ENCODE measurements at regions not wholly inside any gene's neighbourhood (a gene's known extent, or its start where the extent isn't known, plus 50 kb on each side); places are given as distances from the start of the nearest gene placed in this dataset.

DNA sequence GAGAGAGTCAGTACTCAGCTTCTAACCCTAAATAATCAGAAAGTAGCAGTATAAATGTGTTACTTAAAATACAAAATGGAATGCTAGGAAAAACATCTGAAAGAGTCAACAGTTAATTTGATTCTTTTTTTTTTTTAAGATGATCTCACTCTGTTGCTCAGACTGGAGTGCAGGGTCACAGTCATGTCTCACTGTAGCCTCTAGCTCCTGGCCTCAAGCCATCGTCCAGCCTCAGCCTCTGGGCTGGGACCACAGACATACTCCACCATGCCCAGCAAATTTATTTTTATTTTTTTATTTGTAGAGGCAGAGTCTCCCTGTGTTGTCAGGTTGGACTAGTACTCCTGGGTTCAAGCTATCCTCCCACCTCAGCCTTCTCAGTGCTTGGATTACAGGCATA is 424.9 kb downstream of the IRX2 start:
- no peak for DNase-seq

DNA sequence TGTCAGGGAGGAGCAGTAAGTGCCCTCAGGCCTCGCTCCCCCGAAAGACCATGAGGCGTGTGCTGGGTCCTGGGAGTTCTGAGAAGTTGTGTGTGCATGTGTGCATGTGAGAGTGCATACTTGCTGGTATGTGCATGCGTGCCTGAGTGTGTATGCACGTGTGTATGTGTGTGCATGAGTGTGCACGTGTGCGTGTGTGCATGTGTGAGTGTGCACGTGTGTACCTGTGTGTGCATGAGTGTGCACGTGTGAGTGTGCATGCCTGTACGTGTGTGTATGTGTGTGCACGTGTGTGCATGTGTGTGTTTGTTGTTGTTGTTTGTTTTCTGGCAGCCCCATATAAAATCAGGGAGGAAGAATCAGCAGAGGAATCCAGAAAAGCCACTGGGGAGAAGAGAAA is 426.7 kb downstream of the IRX2 start:
- no peak for DNase-seq

DNA sequence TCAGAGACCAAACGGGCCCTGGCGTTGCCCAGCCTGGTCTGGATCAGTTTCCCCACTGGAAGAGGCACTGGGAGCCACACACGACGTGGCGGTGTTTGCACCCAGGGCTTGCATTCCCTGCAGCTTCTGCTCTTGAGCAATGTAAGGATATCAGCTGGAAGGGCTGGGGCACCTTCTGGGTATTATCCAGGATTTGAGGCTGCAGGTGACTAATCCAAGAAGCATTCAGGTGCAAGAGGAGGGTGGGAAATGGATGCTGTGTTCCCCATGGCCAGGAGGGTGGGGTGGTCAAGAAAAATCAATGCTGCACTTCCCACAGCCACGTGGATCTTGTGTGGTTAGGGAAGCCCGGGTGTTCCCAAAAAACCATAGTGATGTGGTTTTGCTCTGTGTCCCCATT is 430.9 kb downstream of the IRX2 start:
- no peak for DNase-seq

DNA sequence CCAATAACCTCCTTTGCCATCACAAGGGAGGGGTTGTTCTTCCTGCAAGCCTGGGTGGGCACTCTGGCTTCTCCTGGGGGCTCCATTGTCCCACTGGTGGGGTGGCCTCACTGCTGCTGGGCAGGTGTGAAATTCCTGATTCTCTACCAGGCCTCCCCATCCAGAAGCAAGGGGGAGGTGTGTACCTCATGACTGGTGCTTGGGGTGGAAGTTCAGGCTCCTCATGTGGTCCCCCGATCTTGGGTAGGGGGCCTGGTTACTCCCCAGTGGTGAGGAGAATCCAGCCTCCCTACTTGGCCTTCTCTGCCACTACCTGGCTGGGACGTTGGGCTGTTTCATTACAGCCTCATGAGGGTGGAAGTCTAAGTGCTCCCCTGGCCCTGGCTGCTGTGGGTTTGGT is 433.9 kb downstream of the IRX2 start:
- DNase-seq = no peak

DNA sequence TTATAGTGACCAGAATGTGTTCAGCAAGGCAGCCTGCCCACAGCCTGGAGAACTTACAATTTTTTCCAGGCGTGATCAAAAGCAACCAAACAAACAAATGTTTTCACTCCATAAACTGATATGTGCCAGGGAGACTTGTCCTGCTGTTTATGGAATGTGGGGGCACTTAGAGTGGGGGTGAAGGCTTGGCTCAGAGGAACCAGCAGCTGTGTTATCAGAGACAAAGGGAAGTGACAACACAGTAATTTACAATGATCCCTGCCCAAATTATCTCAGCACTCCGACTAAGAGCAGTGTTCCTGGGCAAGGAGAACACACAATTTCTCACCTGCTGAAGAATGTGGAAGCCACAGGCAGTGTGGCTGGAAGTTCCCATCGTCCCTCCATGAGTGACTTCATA is 429.1 kb upstream of the IRX4 start:
- no peak for DNase-seq

DNA sequence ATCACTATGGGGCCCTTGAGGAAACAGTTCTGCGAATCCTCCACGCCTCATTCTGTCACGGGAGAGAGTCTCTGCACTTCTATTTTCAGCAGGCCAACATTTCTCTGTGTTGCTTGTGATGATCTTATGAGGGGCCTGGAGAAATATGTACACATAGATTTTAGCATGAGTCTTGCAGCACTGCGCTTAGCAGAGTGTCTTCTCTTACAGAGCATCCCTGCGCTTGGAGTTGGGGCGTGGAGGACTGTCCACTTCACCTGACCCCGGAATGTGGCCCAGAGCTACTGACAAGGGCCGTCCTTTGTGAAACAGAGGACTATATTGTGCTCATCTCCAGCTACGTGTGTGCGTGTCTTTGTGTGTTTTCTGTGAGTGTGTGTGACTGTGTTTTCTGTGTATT is 428.2 kb upstream of the IRX4 start:
- no peak for DNase-seq

DNA sequence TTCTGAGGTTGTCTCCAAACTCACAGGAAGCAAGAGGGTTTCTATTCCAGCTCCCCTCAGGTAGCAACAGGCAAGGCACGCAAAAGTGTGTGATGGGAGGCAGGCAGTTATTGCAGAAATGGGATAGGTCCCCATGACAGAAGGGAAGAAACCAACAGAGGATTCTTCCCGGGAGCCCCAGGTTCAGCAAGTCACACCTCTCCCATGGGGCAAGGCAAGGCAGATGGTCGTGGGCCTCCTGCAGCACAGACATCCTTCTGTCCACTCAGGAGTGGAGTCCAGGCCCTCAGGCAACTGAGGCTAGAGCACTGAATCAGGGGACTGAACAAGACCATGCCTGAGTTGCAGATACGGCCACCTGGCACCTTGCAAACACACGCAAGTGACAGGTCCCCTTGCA is 424.9 kb upstream of the IRX4 start:
- DNase-seq = no peak

DNA sequence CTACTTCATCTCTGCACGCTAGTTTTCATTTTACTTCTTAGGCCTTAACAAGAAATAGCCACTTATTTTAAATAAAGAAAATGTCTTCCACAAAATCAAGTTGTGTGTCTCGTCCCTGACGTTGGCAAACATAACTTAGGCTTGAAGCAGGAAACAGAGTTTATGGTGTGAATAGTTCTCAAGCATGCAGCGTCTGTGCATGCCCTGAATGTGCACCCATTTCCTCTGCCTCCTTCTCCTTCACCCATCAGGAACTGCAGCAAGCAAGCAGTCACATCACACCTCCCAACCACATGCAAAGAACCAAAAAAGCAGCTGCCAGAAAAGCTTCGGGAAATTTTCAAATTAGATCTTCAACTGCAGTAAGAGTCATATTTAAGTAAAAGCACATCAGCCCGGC is 424.0 kb upstream of the IRX4 start:
- DNase-seq = no peak

DNA sequence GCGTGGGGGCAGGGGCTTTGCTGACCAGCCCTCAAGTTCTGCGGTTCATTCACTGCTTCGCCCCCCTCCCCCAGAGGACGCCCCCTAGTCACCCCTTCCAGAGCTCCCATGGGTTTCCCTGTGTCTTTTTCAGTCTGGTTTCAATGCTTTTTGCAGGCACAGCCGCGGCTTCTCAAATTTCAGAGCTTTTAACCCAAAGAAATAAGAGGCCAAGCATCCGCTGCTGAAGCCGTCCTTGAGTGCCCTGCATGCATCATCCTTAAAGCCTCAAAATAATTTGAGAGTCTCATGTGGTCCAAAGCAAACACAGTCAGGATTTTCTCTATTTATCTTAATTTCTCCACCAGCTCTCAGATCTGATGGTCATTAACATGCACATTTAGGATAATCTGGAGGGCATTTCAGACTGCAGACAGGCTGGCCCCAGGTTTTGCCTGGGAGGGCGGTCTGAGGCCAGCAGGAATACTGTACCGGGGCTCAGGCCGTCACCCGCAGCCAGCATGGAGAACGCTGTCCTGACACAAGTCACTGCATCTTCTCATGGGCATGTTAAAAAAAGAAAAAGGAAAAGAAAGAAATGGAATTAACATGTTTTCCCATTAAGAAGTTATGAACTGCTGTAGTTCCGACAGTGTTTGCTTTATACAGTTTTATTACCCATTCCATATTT is 420.8 kb upstream of the IRX4 start:
- no peak for DNase-seq

DNA sequence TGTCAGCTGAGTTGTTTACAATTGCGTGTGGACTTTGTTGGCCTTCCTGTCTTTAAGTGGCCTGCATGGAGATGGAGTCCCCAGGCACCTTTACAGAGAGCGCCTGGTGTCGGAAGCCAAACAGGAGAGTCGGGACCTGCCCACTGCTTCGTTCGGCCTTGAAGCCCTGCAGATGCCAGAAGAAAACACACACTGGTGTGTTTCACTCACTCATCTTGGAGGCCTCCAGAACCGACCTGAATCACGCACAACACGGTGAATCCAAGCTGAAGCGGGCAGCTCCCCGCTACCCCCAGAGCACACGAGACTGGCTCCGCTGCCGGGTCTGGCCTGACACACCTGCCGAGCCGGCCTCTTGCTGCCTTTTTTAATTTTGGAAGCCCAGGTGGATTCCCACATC is 419.4 kb upstream of the IRX4 start:
- DNase-seq = no peak

DNA sequence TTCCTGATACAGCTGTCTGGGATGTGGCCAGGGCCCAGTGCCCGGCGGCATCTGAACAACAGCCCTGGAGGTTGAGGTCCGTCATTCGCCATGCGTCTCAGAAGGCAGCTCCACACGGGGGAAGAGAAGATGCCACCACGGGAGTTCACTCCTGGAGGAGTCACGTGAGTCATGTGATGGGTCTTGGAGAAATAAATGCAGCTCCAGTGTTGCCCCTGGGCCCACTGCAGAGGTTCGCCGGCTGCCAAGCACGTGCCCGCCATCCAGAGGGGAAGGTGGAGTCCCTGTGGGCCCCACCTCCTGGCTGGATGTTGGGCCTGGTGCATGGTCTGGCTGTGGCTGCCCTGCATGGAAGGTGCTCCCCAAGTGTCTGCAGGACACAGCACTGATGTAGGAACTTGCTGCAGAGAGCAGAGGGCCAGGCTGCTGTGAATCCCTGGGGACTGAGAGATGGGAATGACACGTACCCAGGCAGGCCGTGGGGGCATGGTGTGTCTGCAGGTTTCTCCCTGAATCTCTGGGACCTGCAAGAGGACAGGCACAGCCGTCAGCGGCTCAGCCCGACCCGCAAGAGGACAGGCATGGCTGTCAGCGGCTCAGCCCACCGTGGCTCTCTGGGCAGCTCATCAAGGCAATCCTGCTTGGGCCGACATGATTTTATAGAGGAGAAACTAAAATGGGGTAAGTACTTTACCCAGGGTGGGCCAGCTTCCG is 418.3 kb upstream of the IRX4 start:
- no peak for DNase-seq

DNA sequence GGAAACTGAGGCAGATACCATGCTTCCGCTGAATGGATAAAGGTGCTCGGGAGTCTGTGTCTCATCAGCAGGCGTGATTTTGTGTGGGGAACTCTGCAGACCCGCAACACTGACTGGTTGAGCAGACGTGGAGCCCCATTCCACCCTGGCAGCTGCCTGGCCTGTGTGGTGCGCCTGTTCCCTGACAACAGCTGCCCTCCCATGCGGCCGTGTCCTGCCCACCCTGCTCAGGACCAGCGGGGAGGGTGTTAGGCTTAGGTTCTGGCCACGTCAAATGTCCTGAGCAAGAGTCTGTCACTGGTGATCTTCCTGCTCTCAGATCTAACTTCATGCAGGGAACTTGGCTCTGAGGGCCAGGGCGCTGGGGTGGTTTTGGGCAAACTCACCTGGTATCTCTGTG is 417.7 kb upstream of the IRX4 start:
- no peak for DNase-seq

DNA sequence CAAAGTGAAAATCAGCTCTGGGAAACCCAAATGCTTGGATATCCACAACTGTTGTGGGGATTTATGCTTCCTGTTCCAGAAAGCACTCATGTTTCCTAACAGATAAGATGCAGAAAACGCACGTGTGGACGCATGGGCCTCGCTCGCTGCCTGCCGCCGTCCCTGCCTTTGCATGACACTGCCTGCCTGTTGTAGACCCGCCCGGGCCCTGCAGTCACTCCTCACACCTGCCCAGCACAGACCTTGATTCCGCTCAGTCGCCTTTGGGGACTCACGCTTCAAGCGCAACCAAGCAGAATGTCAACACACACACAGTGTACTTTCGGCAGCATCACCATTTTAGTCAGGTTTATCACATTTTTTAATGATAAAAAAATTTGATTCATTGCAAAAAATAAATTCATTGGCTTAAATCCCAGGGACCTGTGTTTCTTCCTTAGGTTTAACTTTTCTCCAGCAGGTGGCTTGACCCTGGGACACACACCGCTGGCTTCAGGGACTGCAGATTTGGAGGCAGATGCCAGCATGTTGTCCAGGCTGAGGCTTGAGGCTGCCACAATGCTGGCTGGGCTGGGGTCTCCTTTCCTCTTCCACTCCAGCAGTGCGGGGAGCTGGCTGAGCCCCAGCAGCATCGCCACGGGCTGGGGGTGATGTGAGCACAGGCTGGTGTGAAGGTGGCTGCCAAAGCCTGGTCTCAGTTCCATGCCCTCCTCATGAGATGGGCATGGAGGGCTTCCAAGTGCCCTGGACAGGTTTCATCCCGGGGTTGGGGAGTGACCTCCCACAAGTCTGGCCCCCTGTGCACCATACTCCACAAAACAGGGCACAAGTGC is 416.9 kb upstream of the IRX4 start:
- no peak for DNase-seq

DNA sequence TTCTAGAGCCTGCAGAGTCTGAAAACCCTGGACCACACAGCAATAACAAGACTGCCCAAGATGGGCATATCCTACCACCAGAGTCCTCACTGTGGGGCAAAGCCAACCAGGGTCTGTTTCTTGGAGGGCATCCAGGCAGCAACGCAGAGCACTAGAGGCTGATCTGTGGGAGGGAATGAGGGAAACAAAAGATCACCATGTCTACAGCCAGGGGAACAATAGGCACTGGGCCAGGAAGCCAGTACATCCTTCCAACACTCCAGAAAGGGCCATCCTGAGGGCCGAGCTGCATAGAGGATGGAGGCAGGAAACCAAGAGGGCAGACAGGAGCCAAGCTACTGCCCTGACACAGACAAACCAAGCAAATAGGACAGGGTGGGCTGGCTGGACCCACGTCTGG is 416.1 kb upstream of the IRX4 start:
- no peak for DNase-seq

DNA sequence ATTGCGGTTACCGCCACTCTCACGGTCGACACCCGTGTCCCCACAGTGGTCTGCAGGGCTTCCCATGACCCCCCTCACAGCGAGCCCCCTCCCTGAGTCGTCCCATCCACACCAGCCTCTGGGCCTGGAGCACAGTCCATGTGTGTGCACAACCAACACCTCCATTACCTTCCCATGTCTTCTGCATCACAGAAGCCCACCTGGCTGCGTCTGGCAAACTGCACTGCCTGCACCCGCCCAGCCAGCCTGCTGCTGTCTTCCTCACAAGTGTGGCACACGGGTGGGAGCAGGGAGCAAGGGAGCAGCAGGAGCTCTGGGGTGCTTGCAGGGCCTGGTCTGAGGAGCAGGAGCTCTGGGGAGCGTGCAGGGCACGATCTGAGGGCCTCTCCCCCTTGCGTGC is 415.3 kb upstream of the IRX4 start:
- DNase-seq = no peak

DNA sequence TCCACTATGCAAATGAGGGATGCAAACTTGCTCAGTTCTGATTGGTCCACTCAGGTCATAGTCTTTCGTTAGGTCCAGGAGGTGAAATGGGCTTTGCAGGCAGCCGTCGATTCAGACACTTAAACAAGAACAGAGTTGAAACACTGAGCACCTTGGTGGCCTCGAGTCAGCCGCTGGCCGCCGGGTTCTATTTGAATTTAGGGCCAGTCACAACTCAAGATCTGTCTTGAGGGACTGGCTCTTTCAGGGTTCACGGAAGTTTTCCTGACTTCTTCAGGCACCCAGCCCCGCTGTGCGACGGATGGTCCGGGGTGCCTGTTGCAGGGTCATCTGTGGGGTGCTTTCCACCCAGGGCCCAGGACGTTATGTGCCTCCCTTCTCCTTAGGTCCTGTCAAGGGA is 412.8 kb upstream of the IRX4 start:
- DNase-seq = no peak

DNA sequence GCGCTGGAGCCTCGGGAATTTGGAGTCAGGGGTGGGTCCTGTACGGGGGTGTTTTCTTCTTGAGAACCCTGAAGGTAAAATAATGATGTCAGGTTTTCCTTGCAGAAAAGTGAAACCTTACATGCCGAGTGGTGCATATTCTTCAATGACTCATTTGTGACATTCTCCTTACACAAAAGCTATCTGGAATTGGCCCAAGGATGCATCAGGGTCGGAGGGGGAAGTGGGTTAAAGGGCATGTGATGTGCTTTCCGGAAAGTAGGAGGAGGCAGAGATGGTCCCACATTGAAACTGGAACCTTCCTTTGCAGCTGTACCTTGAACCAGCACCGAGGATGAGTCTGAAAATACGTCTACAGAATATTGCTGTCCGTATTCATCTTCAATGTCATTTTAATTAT is 411.2 kb upstream of the IRX4 start:
- no peak for DNase-seq

DNA sequence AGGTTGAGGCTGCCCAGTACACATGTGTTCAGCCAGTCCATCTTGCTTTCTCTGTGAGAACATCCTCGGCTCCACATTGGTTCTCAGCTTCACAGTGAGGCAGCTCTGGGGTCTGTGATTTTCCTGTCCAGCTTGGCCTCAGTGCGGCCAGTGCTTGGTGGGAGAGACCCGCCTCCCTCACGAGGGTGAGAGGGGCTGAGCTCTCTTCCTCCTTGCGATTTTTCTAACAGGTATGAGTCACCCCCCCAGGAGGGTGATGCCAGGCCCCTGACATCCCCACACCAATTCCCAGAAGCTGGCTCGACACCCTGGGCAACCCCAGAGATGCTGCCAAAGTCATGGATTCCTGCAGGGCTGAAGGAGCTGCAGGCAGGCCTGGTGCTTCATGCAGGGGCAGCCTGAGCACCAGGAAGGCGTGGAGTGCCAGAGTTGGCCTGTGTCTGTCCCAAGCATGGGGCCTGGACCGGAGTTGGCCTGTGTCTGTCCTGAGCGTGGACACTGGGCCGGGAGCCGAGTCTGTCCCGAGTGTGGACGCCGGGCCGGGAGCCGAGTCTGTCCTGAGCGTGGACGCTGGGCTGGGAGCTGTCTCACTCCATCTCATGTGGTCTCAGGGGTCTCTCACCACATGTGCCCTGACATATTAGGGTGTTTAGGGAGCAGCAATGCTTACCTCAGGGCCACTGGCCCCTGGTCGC is 408.6 kb upstream of the IRX4 start:
- DNase-seq = no peak

DNA sequence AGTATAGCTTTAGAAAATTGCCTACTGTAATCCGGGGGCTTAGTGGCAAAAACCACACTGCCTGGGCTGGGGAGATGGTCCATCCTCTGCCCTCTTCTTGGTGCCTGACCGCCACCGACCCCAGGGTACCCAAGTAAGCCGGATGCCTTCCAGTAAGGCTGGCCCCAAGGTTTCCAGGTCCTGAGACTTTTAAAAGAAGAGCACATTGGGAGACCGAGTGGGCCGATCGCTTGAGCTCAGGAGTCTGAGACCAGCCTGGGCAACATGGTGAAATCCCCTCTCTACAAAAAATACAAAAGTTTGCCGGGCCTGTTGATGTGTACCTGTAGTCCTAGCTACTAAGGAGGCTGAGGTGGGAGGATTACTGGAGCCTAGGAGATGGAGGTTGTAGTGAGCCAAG is 406.7 kb upstream of the IRX4 start:
- no peak for DNase-seq

DNA sequence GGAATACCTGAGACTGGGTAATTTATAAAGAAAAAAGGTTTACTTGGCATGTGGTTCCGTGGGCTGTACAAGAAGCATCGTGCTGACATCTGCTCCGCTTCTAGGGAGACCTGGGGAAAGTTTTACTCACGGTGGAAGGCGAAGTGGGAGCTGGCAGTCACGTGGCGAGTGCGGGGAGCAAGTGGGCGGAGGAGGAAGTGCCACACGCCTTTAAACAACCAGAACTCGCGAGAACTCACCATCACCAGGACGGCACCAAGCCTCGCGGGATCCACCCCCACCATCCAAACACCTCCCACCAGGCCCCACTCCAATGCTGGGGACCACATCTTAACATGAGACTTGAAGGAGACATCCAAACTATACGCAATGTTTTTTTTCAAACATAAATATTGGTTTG is 406.2 kb upstream of the IRX4 start:
- no peak for DNase-seq

DNA sequence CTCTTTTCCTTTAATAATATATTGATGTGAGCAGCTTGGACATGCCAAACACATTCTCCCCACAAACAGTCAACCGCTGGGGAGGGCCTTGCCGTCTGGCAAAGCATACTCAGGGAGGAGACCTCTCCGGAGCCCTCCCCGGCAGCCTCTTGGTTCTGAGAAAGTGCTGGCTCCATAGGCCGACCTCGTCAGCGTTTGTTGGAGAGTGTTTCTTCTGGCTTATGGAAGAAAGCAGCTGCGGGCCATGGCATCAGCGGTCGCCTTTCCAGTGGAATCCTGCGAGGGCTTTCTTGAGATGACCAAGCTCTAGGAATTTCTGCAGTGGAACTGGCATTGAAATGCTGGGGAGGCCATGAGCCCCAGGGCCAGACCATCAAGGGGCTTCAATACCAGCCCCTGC is 405.7 kb upstream of the IRX4 start:
- no peak for DNase-seq

DNA sequence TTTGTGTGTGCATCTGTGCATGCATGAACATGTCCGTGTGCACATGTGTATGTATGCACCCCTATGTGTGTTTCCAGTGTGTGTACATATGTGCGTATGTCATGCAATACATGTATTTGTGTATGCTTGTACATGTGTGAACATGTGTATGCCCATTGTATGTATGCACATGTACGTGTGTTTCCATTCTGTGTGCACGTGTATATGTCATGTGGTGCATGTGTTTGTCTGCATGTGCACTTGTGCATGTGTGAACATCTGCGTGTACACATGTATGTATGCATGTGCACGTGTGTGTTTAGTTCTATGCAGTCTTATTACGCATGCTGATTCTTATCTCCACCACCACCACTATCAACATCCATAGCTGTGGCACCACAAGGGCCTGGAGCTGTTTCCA is 403.5 kb upstream of the IRX4 start:
- DNase-seq = no peak

DNA sequence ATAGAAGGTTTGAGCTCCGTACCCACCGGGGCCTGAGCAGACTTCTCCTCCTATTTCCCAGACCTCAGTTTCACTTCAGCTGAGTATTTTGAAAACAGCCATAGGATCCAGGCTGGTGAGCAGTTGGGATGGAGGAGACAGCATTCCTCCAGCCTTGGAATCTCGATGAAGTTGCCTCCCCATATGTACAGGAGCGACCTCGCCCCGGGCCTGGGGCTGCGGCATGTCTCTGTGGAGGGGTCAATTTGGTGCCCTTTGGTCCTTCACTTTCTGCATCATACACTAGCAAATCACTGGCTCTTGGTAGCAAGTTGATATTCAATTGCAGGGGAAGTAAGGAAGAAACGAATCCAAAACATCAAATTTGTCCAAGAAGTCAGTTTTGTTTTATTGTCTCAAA is 402.0 kb upstream of the IRX4 start:
- DNase-seq = no peak

Data from activated CD8-positive, alpha-beta memory T cell treated with anti-CD3 and anti-CD28 coated beads for 24 hours (primary cell).